NT2/D1 (cell line): ENCODE measurements at regions not wholly inside any gene's neighbourhood (a gene's known extent, or its start where the extent isn't known, plus 50 kb on each side); places are given as distances from the start of the nearest gene placed in this dataset.
A peak's percentile ranks its signal among the peaks of the same experiment; 100 is the strongest.

Experiments
- DNase-seq: peaks from one replicate; pipeline ENCODE4 v3.0.0-alpha.2; 2011; ENCODE audit warnings: low read depth, low spot score
- H3K27me3 ChIP-seq: 2 replicates; pipeline ENCODE4 v1.6.0; 2011; ENCODE audit warnings: mild to moderate bottlenecking; ENCODE audit not compliant: insufficient read length, insufficient read depth
- H3K36me3 ChIP-seq: 2 replicates; pipeline ENCODE4 v1.6.1; 2011; ENCODE audit warnings: mild to moderate bottlenecking, low read length, mixed read lengths; ENCODE audit not compliant: insufficient read depth, insufficient read length
- H3K4me1 ChIP-seq: 2 replicates; pipeline ENCODE4 v1.5.1; 2011; ENCODE audit not compliant: insufficient read depth, insufficient read length
- H3K4me3 ChIP-seq: 2 replicates; pipeline ENCODE4 v1.5.1; 2011; ENCODE audit warnings: low read depth; ENCODE audit not compliant: insufficient read length
- H3K9ac ChIP-seq: 2 replicates; pipeline ENCODE4 v1.6.0; 2011; ENCODE audit warnings: low read depth; ENCODE audit not compliant: insufficient read length
- H3K9me3 ChIP-seq: 2 replicates; pipeline ENCODE4 v1.5.1; 2011; ENCODE audit warnings: mild to moderate bottlenecking, low read length; ENCODE audit not compliant: insufficient read depth
- SUZ12 ChIP-seq: IDR thresholded peaks from 2 replicates; pipeline ENCODE4 v1.6.1; 2011; ENCODE audit not compliant: insufficient read length, insufficient read depth; ENCODE audit errors: extremely low read depth
- YY1 ChIP-seq: IDR thresholded peaks from 2 replicates; pipeline ENCODE4 v1.6.1; 2011; ENCODE audit not compliant: insufficient read length, insufficient read depth
- ZNF274 ChIP-seq: IDR thresholded peaks from 2 replicates; pipeline ENCODE4 v1.6.1; 2011; ENCODE audit warnings: mild to moderate bottlenecking, low read depth, low read length

DNA sequence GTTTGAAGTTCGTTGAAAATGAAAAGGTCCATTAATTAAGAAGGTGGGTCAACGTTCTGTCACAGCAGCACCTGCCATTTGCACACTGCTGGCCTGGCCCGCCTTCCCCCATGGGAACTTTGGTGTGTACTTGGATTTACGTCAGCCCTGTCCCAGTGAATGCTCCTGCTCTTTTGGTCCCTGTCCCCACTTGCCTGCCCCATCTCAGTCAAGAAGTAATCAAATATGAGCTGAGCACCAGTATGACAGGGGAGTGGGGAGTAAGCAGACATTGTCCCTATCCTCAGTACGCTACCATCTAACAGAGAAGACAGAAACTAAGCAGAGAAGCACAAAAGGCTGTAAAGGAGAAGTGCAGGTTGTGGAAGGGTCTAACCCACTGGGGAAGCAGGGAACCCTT, 65.1 kb downstream of the SLC4A3 start:
- Histone ChIP-seq H3K27me3 (no peaks in the 10 kb centered on the region), H3K4me3 (no peak overlapping the region), H3K36me3 (no peaks in the 10 kb centered on the region), H3K4me1 (peaks cover 5% of the 10 kb centered on the region), H3K9ac (no peak overlapping the region), H3K9me3 (peaks cover 26% of the 10 kb centered on the region; the same call in 1 of the 2 replicates)
- DNase-seq: no peak
- no peak for TF ChIP-seq SUZ12
- TF ChIP-seq ZNF274: no peak
- no peak for TF ChIP-seq YY1

DNA sequence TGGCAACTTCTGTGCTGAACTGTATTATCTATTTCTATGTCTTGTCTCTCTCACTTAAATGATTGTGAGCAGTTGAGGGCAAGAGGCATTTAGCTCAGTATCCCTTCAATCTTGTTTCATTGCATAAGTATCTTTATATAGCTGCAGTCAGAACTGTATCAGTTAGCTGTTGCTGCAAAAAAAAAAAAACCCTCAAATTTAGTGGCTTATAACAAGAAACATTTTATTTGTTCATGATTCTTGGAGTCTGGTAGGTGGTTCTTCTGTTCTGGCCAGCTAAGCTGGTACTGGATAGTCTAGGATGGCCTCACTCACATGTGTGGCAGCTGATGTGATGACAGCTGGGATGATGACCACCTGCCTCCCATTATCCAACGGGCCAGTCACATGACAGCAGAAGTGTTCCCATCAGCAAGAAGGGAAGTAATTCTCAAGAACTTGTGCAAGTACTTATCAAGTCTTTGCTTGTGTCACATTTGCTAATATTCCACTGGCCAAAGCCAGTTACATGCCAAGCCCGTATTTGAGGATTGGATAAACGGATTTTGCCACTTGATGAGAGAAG, 67.8 kb downstream of the SLC4A3 start:
- Histone ChIP-seq H3K9ac (no peak overlapping the region), H3K27me3 (no peaks in the 10 kb centered on the region), H3K36me3 (no peaks in the 10 kb centered on the region), H3K9me3 (peaks cover 26% of the 10 kb centered on the region; the same call in 1 of the 2 replicates), H3K4me1 (peaks cover 6% of the 10 kb centered on the region), H3K4me3 (no peak overlapping the region)
- no peak for DNase-seq
- TF ChIP-seq YY1 (no peak), ZNF274 (no peak), SUZ12 (no peak)

DNA sequence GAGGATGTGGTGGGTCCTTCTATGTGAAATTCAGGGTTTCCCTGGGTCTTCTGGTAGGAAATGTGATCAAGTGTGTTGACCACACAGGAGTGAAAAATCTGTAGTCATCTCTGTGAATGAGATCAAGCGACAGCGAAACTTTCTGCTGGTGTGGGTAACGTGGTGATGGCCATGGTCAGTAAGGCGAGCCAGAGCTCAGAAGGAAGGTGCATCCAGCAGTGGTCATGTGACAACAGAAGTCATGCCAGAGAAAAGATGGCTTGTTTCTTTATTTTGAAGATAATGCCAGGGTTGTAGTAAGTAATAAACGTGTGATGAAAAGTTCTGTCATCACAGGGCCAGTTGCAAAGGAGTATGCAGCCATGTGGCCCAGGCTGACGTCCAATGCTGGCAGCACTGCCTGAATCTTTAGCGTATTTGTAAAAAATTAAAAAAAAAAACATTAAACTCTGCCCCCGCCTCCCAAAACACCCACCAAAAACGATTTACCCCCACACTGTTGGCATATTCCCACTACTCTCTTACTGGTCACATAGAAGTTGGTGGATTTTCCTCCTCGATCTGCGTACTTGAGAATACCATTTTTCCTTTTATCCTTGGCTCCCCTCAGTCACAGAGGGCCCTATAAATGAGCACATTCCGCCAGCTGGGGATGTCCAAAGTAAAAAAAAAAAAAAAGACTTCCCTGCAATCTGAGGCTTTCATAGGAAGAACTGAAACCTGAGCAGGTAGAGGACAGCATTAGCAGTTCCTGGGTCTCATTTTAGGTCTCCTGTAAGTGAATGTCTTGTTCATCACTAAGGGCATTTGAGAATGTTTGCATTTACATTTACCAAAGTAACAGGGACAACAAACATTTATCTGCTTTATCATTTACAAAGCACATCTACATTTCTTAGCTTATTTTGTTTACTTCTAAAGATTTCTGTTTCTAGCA, 70.6 kb downstream of the SLC4A3 start:
- TF ChIP-seq ZNF274 (no peak), SUZ12 (no peak), YY1 (no peak)
- Histone ChIP-seq H3K36me3 (no peaks in the 10 kb centered on the region), H3K27me3 (no peaks in the 10 kb centered on the region), H3K9me3 (peaks cover 26% of the 10 kb centered on the region; the same call in 1 of the 2 replicates), H3K9ac (peak overlapping the region; percentile 59), H3K4me1 (peaks cover 8% of the 10 kb centered on the region), H3K4me3 (no peak overlapping the region)
- no peak for DNase-seq

DNA sequence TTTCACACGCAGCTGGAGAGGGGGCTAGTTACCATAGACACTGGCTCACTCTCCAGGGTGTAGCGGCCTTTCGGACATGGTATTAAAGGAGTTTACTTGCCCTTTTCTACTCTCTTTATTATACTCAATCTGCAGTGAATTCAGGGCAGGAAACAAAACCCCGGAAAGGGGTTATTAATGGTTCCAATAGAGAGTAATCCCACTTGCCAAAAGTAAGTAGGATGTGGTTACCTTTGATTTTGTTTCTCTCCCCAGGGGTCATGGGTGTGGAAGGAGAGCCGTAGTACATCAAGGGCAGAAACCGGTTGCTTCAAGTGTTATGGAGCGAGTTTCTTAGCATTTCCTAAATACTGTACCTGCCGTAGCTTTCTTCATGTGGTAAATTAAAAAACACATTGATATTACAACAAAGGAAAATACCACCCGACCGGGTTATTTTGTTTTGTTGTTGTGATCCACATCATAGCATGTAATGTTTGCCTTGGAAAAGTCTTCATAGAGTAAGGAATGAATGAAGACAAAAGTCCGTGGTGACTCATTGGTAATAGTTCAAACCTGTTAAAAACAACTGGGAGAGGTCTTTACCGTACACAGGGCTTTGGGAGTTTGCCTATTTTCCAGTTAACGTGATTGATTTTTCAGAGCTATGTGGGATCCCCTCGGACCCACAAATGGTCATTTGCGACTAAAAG, 71.5 kb downstream of the SLC4A3 start:
- peak; percentile 36 for DNase-seq
- peaks cover 22% of the 10 kb centered on the region; the same call in 1 of the 2 replicates for H3K9me3 ChIP-seq
- H3K36me3 ChIP-seq: no peaks in the 10 kb centered on the region
- no peak for TF ChIP-seq ZNF274
- TF ChIP-seq SUZ12: no peak
- TF ChIP-seq YY1: no peak
- no peak overlapping the region for H3K9ac ChIP-seq
- peaks cover 11% of the 10 kb centered on the region for H3K4me1 ChIP-seq
- H3K27me3 ChIP-seq: no peaks in the 10 kb centered on the region
- no peak overlapping the region for H3K4me3 ChIP-seq

DNA sequence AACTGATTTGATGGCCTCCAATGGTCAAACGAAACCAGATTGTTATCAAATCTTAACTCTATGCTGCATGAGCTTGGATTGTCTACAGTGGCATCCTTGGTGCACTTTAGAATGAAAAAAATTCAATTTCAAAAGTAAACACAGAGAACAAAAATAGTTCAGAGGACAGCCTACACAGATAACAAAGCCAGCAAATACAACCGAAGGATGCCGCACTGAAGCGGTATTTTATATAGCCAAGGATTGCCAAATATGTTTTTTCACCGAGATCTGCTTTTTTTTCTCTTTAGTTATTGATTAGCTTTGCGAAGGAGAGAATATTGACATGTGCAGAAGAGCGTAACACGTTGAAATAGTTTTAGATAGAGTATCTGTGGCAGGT, 72.0 kb downstream of the SLC4A3 start:
- TF ChIP-seq YY1 (no peak), SUZ12 (no peak), ZNF274 (no peak)
- peaks cover 11% of the 10 kb centered on the region for H3K4me1 ChIP-seq
- H3K9me3 ChIP-seq: peaks cover 19% of the 10 kb centered on the region; the same call in 1 of the 2 replicates
- H3K27me3 ChIP-seq: no peaks in the 10 kb centered on the region
- no peak overlapping the region for H3K9ac ChIP-seq
- no peak overlapping the region for H3K4me3 ChIP-seq
- no peaks in the 10 kb centered on the region for H3K36me3 ChIP-seq
- DNase-seq: no peak

DNA sequence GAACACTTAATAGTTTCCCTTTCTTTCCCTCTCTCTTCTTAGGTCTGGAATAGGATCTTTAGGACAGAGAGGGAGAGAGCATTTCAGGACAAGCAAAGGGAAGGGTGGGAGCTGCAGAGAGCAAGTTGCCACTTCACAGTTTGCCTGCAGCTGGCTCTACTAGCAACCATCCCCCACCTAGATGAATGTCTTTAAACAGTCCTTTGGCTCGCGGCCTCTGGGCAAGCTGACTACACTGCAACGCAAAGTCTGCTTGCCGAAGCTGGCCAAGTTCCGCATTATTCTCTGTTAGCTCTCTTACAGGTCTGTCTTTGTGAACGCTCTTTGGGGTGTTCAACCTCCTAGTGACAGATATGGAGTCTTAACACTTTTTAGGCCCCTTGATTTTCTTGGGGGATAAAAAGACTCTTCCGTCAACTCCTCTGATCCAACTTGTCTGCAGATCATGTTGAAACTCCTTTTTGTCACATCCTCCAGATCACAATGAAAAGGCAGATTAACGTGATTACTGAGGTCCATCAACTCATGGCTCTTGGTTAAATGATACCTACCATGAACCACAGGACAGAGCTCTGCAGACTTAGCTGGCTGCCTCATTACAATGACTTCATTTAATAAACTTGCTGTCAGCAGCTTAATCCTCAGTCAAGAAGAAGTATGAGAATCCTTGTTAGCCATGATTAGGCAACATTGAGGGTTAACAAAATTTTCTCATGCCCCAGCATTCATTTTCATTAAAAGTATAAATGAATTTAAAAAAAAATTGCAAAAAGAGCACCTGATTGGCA, 74.6 kb downstream of the SLC4A3 start:
- Histone ChIP-seq H3K4me3 (no peak overlapping the region), H3K36me3 (no peaks in the 10 kb centered on the region), H3K9me3 (no peaks in the 10 kb centered on the region), H3K4me1 (peaks cover 15% of the 10 kb centered on the region), H3K9ac (no peak overlapping the region), H3K27me3 (no peaks in the 10 kb centered on the region)
- DNase-seq: no peak
- TF ChIP-seq SUZ12 (no peak), ZNF274 (no peak), YY1 (no peak)
